K562 (cell line): ENCODE measurements at regions not wholly inside any gene's neighbourhood (a gene's known extent, or its start where the extent isn't known, plus 50 kb on each side); places are given as distances from the start of the nearest gene placed in this dataset.
"Not testable (repeated sequence)": the region's sequence is repeated elsewhere in the genome, so short reads cannot be mapped to it uniquely, and the experiment has no call there.

Experiments used
- ATAC-seq: fragments of 200-7000 bp; cut with Tn5 transposase; 3 replicates; pipeline ENCODE4 v1.9.1; 2020; ENCODE audit warnings: moderate library complexity
- BruUV-seq: library from RNA; stranded (reverse); fragments of 400-500 nt; replicated peaks from 2 replicates; lab custom pipeline; 2021; lab: Mats Ljungman, UMichigan
- CTCF ChIA-PET: fragments of 300-600 bp; formaldehyde crosslinking; extraction: SDS; loops from one replicate; lab custom pipeline; 2021; ENCODE audit warnings: low intra/inter-chr PET ratio; lab: Yijun Ruan, JAX
- POLR2A ChIA-PET: fragments of 300-600, 350-650 bp; sonication (Branson Sonifier 250); formaldehyde crosslinking; extraction: SDS; loops from one replicate; lab custom pipeline; 2021; ENCODE audit warnings: antibody characterized with exemption, inconsistent platforms; lab: Yijun Ruan, JAX
- DNase-seq, 4 experiments: peaks; one replicate each; pipeline versions ENCODE4 v3.0.0 to v3.0.0-alpha.2; 2011 to 2018; ENCODE audit warnings: low spot score in 3 of 4, mixed read lengths in 3 of 4; ENCODE audit errors: extremely low read depth in 1 of 4
- FAIRE-seq: peaks from 2 replicates; lab custom pipeline; 2011; peaks lifted over from hg19 to GRCh38; lab: Jason Lieb, UNC
- H2AFZ ChIP-seq: 2 replicates; pipeline ENCODE4 v1.6.0; 2011; ENCODE audit warnings: low read depth, low read length, control low read depth, inconsistent platforms
- H3K27ac ChIP-seq: fragments of 200-600 bp; 3 replicates; pipeline ENCODE4 v1.8.0; 2011; ENCODE audit warnings: low read depth, mild to moderate bottlenecking, control low read depth, inconsistent platforms, low read length, moderate library complexity, mixed read lengths; ENCODE audit errors: extremely low read depth
- H3K27me3 ChIP-seq, 2 experiments: fragments of 300-600 bp in 1 of 2; 2 replicates in 1 of 2; 3 replicates in 1 of 2; pipeline versions ENCODE4 v1.6.0 to v1.8.0; 2011; ENCODE audit warnings: inconsistent platforms in 2 of 2, low read length in 2 of 2, mild to moderate bottlenecking in 1 of 2, mixed read lengths in 1 of 2, moderate library complexity in 1 of 2; ENCODE audit not compliant: control insufficient read depth in 2 of 2, insufficient read depth in 2 of 2
- H3K36me3 ChIP-seq: fragments of 300-600 bp; 3 replicates; pipeline ENCODE4 v1.8.0; 2011; ENCODE audit warnings: mild to moderate bottlenecking, low read length, inconsistent platforms; ENCODE audit not compliant: control insufficient read depth, insufficient read depth
- H3K4me1 ChIP-seq, 2 experiments: fragments of 200-600 bp in 1 of 2; replicated peaks in 1 of 2; 2 replicates in 1 of 2; 3 replicates in 1 of 2; pipeline versions ENCODE4 v1.5.1 to v1.8.0; 2011; ENCODE audit warnings: inconsistent platforms in 2 of 2, low read length in 2 of 2, mild to moderate bottlenecking in 1 of 2, mixed read lengths in 1 of 2, moderate library complexity in 1 of 2; ENCODE audit not compliant: control insufficient read depth in 2 of 2, insufficient read depth in 2 of 2
- H3K4me2 ChIP-seq: 2 replicates; pipeline ENCODE4 v1.6.1; 2011; ENCODE audit warnings: low read length, control low read depth, inconsistent platforms, mixed read lengths; ENCODE audit not compliant: insufficient read depth
- H3K4me3 ChIP-seq: fragments of 200-600 bp; sonication (generic), shearing (Covaris generic); 2 replicates; pipeline ENCODE4 v1.5.1; 2016; ENCODE audit warnings: control low read depth, inconsistent platforms
- H3K79me2 ChIP-seq: fragments of 200-600 bp; 3 replicates; pipeline ENCODE4 v1.8.0; 2011; ENCODE audit warnings: low read length, inconsistent platforms; ENCODE audit not compliant: control insufficient read depth, insufficient read depth
- H3K9ac ChIP-seq, 2 experiments: 2 replicates each; pipeline versions ENCODE4 v1.6.0 to v1.6.1; 2011; ENCODE audit warnings: low read depth in 2 of 2, low read length in 2 of 2, control low read depth in 1 of 2, inconsistent platforms in 1 of 2, mild to moderate bottlenecking in 1 of 2, mixed read lengths in 1 of 2; ENCODE audit not compliant: insufficient read depth in 1 of 2
- H3K9me1 ChIP-seq: one replicate; pipeline ENCODE4 v1.6.0; 2011; ENCODE audit warnings: inconsistent platforms, mild to moderate bottlenecking, low read length, moderate library complexity; ENCODE audit not compliant: control insufficient read depth, insufficient read depth
- H3K9me3 ChIP-seq: replicated peaks from 2 replicates; pipeline ENCODE4 v1.5.1; 2011; ENCODE audit warnings: low read depth, low read length, inconsistent platforms; ENCODE audit not compliant: control insufficient read depth, insufficient read depth
- H4K20me1 ChIP-seq: replicated peaks from 2 replicates; pipeline ENCODE4 v1.6.1; 2011; ENCODE audit warnings: low read length, inconsistent platforms, mixed read lengths; ENCODE audit not compliant: control insufficient read depth, insufficient read depth
- MYC ChIP-seq, 2 experiments: fragments of 250-450 bp in 1 of 2; sonication (Bioruptor Pico) in 1 of 2; IDR thresholded peaks; 2 replicates each; pipeline versions ENCODE4 v1.5.1 to v1.6.1; 2012 to 2021; ENCODE audit warnings: low read depth in 2 of 2, borderline replicate concordance in 1 of 2, improper control_type of control experiment in 1 of 2, low read length in 1 of 2, mild to moderate bottlenecking in 1 of 2, moderate library complexity in 1 of 2
- RFX5 ChIP-seq: IDR thresholded peaks from 2 replicates; pipeline ENCODE4 v1.6.1; 2011; ENCODE audit warnings: low read depth, mild to moderate bottlenecking, improper control_type of control experiment, low read length
- YBX1 ChIP-seq: fragments of 450-650 bp; IDR thresholded peaks from 2 replicates; pipeline ENCODE4 v1.7.1; 2016; ENCODE audit warnings: mild to moderate bottlenecking
- WGBS: fragments of 100-300 bp; shearing (Covaris generic); methylation state at CpG from one replicate; pipeline ENCODE4 v1.1.6; 2016; ENCODE audit warnings: low coverage, mixed read lengths; ENCODE audit not compliant: insufficient coverage; ENCODE audit errors: missing lambda C conversion rate; 5-methylcytosine and 5-hydroxymethylcytosine counted together
- in situ Hi-C: fragments of 300-500 bp; cut with MboI; formaldehyde crosslinking; loops from 4 replicates; pipeline ENCODE4 v1.15.0; 2018; ENCODE audit warnings: inconsistent platforms, mixed read lengths
- intact Hi-C: fragments of 100-400 bp; cut with micrococcal nuclease; formaldehyde crosslinking; loops from 2 replicates; pipeline ENCODE4 v1.14.2; 2022

DNA sequence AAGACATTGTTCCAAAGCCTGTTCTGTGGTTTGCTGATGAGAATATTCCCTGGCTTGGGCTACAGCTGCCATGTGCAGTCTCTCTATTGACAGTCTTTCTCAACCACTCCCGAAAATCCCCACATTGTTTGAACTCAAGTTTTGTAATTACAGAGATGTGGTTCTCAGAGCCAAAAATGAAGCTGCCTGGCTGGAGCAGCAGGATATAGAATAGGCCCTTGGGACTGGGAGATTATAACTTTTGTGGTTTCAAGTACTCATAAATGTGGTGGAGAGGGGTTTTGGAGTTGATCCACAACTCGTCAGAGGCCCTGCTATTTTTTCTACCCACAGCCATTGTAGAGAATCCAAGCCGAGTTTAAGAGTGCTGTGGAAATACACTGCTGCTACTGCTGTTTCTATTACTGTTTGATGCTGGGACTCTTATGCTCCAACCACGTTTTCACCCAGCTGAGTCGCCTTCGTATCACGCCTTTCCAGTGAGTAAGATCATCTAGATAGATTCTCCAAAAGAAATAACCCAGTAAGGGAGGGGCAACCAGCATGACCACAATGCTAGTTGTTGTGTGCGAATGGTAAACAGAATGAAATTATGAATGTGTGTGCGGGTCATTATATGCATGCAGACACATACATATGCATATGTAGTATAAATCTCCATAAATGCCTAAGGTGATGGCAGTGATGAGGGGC lies 57.1 kb upstream of the ATXN3L start:
- ATAC-seq, result no peak
- intact Hi-C loops, result no loop called here
- Histone ChIP-seq H3K27ac (no peak overlapping the region), H3K79me2 (no peaks in the 10 kb centered on the region), H3K9me1 (no peaks in the 10 kb centered on the region), H4K20me1 (no peaks in the 10 kb centered on the region), H3K9me3 (no peaks in the 10 kb centered on the region), H2AFZ (no peak overlapping the region), H3K36me3 (peaks cover 34% of the 10 kb centered on the region; the same call in 2 of the 3 replicates), H3K4me1 (peaks cover 0 to 6% of the 10 kb centered on the region in 2 experiments; a peak in 2 of 5 replicates), H3K4me2 (no peak overlapping the region), H3K27me3 (no peaks in the 10 kb centered on the region)
- no TSS peak for BruUV-seq
- TF ChIP-seq RFX5 (no peak), YBX1 (no peak), MYC (IDR thresholded peaks at IDR 0.05; ENCODE audit: low read depth, low read length) (no peak), MYC (CRISPR knock-in tag; IDR thresholded peaks at IDR 0.05; ENCODE audit: borderline replicate concordance, low read depth) (no peak)
- TF ChIP-seq, all 486 proteins: peak for 0
- 48% methylated on average over 9 of the region's 9 CpGs for WGBS
- Histone ChIP-seq H3K9ac (no peak overlapping the region), H3K4me3 (no peak overlapping the region)
- FAIRE-seq (no peak), DNase-seq (no peak)
- ChIA-PET POLR2A (interaction anchor here (1.2 kb wide), 1 partner anchor 33 kb away, joined by 3 read pairs; no protein-coding TSS in a partner anchor), CTCF (no interaction called here)
- in situ Hi-C loops, result no loop called here

DNA sequence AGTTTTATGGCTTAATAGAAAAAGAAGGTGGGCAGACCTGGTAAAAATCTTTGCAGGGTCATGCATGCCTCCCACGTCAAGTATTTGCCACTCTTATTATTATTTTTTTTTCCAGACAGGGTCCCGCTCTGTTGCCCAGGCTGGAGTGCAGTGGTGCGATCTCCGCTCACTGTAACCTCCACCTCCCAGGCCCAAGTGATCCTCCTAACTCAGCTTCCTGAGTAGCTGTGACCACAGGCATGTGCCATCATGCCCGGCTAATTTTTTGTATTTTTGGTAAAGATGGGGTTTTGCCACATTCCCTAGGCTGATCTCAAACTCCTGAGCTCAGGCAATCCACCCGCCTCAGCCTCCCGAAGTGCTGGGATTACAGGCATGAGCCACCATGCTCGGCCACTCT lies 55.7 kb upstream of the ATXN3L start:
- intact Hi-C loops, H3K4me3 ChIP-seq, H4K20me1 ChIP-seq, FAIRE-seq, H3K27ac ChIP-seq, BruUV-seq, H3K9me1 ChIP-seq, H3K27me3 ChIP-seq, H2AFZ ChIP-seq, H3K4me1 ChIP-seq, DNase-seq, CTCF ChIA-PET, H3K4me2 ChIP-seq, ATAC-seq, H3K9ac ChIP-seq, H3K79me2 ChIP-seq, in situ Hi-C loops, H3K9me3 ChIP-seq: not testable (repeated sequence)
- WGBS, result 59% methylated on average over 4 of the region's 8 CpGs
- POLR2A ChIA-PET, result interaction anchor here (1.1 kb wide), 1 partner anchor 9 kb away, joined by 4 read pairs; no protein-coding TSS in a partner anchor
- H3K36me3 ChIP-seq, result peaks cover 42% of the 10 kb centered on the region; the same call in 2 of the 3 replicates
